ENCODE measurements at regions not wholly inside any gene's neighbourhood (a gene's known extent, or its start where the extent isn't known, plus 50 kb on each side); places are given as distances from the start of the nearest gene placed in this dataset.

- peaks cover 13 to 32% of the 10 kb centered on the region in 2 donors for H3K4me1 ChIP-seq (ENCODE audit: control insufficient read depth in 1 of 2, insufficient read depth in 2 of 2, low read length in 2 of 2)
- peaks cover 0 to 2% of the 10 kb centered on the region in 2 donors for H3K36me3 Mint-ChIP-seq
- H3K27me3 ChIP-seq (ENCODE audit: control insufficient read depth in 2 of 2, insufficient read depth in 2 of 2, low read length in 2 of 2) = peaks cover 3 to 8% of the 10 kb centered on the region in 2 donors
- H3K4me3 ChIP-seq (replicated peaks in 1 of 3; ENCODE audit: low read depth in 2 of 3, low read length in 3 of 3) = no peak overlapping the region
- H3K9me3 Mint-ChIP-seq = peaks cover 0 to 8% (median 0%) of the 10 kb centered on the region in 7 donors
- H4K20me1 ChIP-seq (ENCODE audit: insufficient read depth, low read length) = no peaks in the 10 kb centered on the region
- no peak overlapping the region for H3K27ac Mint-ChIP-seq
- H3K27ac ChIP-seq (ENCODE audit: low read depth in 1 of 2, low read length in 2 of 2) = no peak overlapping the region
- 83% methylated on average over 1 of the region's 1 CpG for WGBS (ENCODE audit: insufficient coverage)
- no peak for TF ChIP-seq CTCF (IDR thresholded peaks at IDR 0.05)
- intact Hi-C loops (cut with micrococcal nuclease) = loop anchor here in 1 of 2 donors (10.0 kb wide), 1 partner anchor 407 kb away; no protein-coding TSS in a partner anchor
- H3K9ac ChIP-seq (ENCODE audit: insufficient read depth, low read length, poor library complexity, severe bottlenecking) = no peak overlapping the region
- H3K4me3 Mint-ChIP-seq = no peak overlapping the region
- H3K36me3 ChIP-seq (replicated peaks in 1 of 2; ENCODE audit: control insufficient read depth in 1 of 2, insufficient read depth in 2 of 2, low read length in 2 of 2) = no peaks in the 10 kb centered on the region
- H3K4me1 Mint-ChIP-seq = peaks cover 13% of the 10 kb centered on the region
- H3K79me2 ChIP-seq (ENCODE audit: insufficient read depth, low read length) = no peaks in the 10 kb centered on the region
- no peak overlapping the region for H3K4me2 ChIP-seq (replicated peaks; ENCODE audit: extremely low read depth, low read length, poor library complexity, severe bottlenecking)
- peaks cover 9 to 14% (median 11%) of the 10 kb centered on the region in 3 donors for H3K27me3 Mint-ChIP-seq (ENCODE audit: low read depth in 3 of 3)
- H3K9me3 ChIP-seq (replicated peaks in 1 of 2; ENCODE audit: control insufficient read depth in 1 of 2, insufficient read depth in 1 of 2, low read length in 2 of 2) = no peaks in the 10 kb centered on the region
- DNase-seq = no peak
- no peak overlapping the region for H2AFZ ChIP-seq (ENCODE audit: insufficient read depth, low read depth, low read length, poor library complexity, severe bottlenecking)
Observed at GRCh38 chr13:80462037-80462436, 121.1 kb upstream of the SPRY2 start.

- H3K27ac Mint-ChIP-seq = peak overlapping the region in 2 of 7 donors; percentile 32 to 58
Observed at GRCh38 chr13:80458543-80458942, 117.6 kb upstream of the SPRY2 start.

More at GRCh38 chr13:80458543-80458942, 117.6 kb upstream of the SPRY2 start:
- Mint-ChIP-seq H3K4me1 (peaks cover 28% of the 10 kb centered on the region), H3K27me3 (ENCODE audit: low read depth in 3 of 3) (peaks cover 16 to 25% (median 24%) of the 10 kb centered on the region in 3 donors), H3K9me3 (peaks cover 0 to 6% (median 1%) of the 10 kb centered on the region in 7 donors), H3K36me3 (peaks cover 0 to 2% of the 10 kb centered on the region in 2 donors), H3K4me3 (peak overlapping the region in 1 of 2 donors; percentile 59)
- Histone ChIP-seq H2AFZ (ENCODE audit: insufficient read depth, low read depth, low read length, poor library complexity, severe bottlenecking) (no peak overlapping the region), H3K9me3 (replicated peaks in 1 of 2; ENCODE audit: control insufficient read depth in 1 of 2, insufficient read depth in 1 of 2, low read length in 2 of 2) (no peaks in the 10 kb centered on the region), H3K27ac (ENCODE audit: low read depth in 1 of 2, low read length in 2 of 2) (no peak overlapping the region), H4K20me1 (ENCODE audit: insufficient read depth, low read length) (no peaks in the 10 kb centered on the region), H3K4me1 (ENCODE audit: control insufficient read depth in 1 of 2, insufficient read depth in 2 of 2, low read length in 2 of 2) (peaks cover 29 to 48% of the 10 kb centered on the region in 2 donors), H3K4me2 (replicated peaks; ENCODE audit: extremely low read depth, low read length, poor library complexity, severe bottlenecking) (no peak overlapping the region), H3K4me3 (replicated peaks in 1 of 3; ENCODE audit: low read depth in 2 of 3, low read length in 3 of 3) (no peak overlapping the region), H3K27me3 (ENCODE audit: control insufficient read depth in 2 of 2, insufficient read depth in 2 of 2, low read length in 2 of 2) (peaks cover 13% of the 10 kb centered on the region in 2 donors), H3K9ac (ENCODE audit: insufficient read depth, low read length, poor library complexity, severe bottlenecking) (no peak overlapping the region), H3K36me3 (replicated peaks in 1 of 2; ENCODE audit: control insufficient read depth in 1 of 2, insufficient read depth in 2 of 2, low read length in 2 of 2) (no peaks in the 10 kb centered on the region), H3K79me2 (ENCODE audit: insufficient read depth, low read length) (no peaks in the 10 kb centered on the region)
- 20% methylated on average over 1 of the region's 2 CpGs for WGBS (ENCODE audit: insufficient coverage)
- peak in 1 of 3 donors; percentile 8 for DNase-seq
- no peak for TF ChIP-seq CTCF (IDR thresholded peaks at IDR 0.05)
- intact Hi-C loops (cut with micrococcal nuclease) = no loop called here

Data from CD14-positive monocyte (primary cell).